OCI-LY7 (cell line): ENCODE measurements at regions not wholly inside any gene's neighbourhood (a gene's known extent, or its start where the extent isn't known, plus 50 kb on each side); places are given as distances from the start of the nearest gene placed in this dataset.

Experiments used
- BruUV-seq: library from RNA; stranded (reverse); fragments of 400-500 nt; replicated peaks from 2 replicates; lab custom pipeline; 2021; lab: Mats Ljungman, UMichigan
- CTCF ChIA-PET: fragments of 300-600 bp; sonication (Branson Sonifier 250); formaldehyde crosslinking; loops from one replicate; lab custom pipeline; 2022; ENCODE audit warnings: antibody characterized with exemption; ENCODE audit not compliant: unreplicated experiment; lab: Charles Lee
- POLR2A ChIA-PET: fragments of 300-600 bp; sonication (Branson Sonifier 250); formaldehyde crosslinking; loops from one replicate; lab custom pipeline; 2022; ENCODE audit warnings: antibody characterized with exemption; lab: Charles Lee
- DNase-seq: peaks from one replicate; pipeline ENCODE4 v3.0.0-alpha.2; 2015; ENCODE audit warnings: low spot score
- H2AFZ ChIP-seq: fragments of 200-600 bp; sonication (generic), shearing (Covaris generic); 2 replicates; pipeline ENCODE4 v1.6.1; 2014; ENCODE audit warnings: mild to moderate bottlenecking, antibody characterized with exemption, low read length, moderate library complexity
- H3K27ac ChIP-seq: fragments of 200-600 bp; sonication (generic); 2 replicates; pipeline ENCODE4 v1.5.1; 2014; ENCODE audit warnings: mixed run types, low read depth, mild to moderate bottlenecking, moderate library complexity, low read length, inconsistent platforms; ENCODE audit not compliant: poor library complexity, severe bottlenecking
- H3K36me3 ChIP-seq: fragments of 200-600 bp; sonication (generic); 2 replicates; pipeline ENCODE4 v1.6.1; 2014; ENCODE audit warnings: mild to moderate bottlenecking, antibody characterized with exemption, low read length, moderate library complexity, mixed read lengths; ENCODE audit not compliant: insufficient read depth
- H3K4me1 ChIP-seq: fragments of 200-600 bp; sonication (generic); 2 replicates; pipeline ENCODE4 v1.5.1; 2014; ENCODE audit warnings: mild to moderate bottlenecking, low read length; ENCODE audit not compliant: insufficient read depth, poor library complexity, severe bottlenecking
- H3K4me2 ChIP-seq: fragments of 200-600 bp; sonication (generic); 2 replicates; pipeline ENCODE4 v1.6.1; 2014; ENCODE audit warnings: mild to moderate bottlenecking, low read length
- H3K4me3 ChIP-seq: fragments of 200-600 bp; sonication (generic); 2 replicates; pipeline ENCODE4 v1.5.1; 2014; ENCODE audit warnings: mild to moderate bottlenecking, low read depth, low read length; ENCODE audit not compliant: poor library complexity, severe bottlenecking
- H3K79me2 ChIP-seq: fragments of 200-600 bp; sonication (generic); 2 replicates; pipeline ENCODE4 v1.6.1; 2016; ENCODE audit warnings: low read depth, mild to moderate bottlenecking, low read length, moderate library complexity, mixed read lengths; ENCODE audit not compliant: insufficient read depth
- H3K9me2 ChIP-seq: fragments of 200-600 bp; sonication (generic); 2 replicates; pipeline ENCODE4 v1.6.1; 2016; ENCODE audit warnings: mild to moderate bottlenecking, low read length, mixed read lengths; ENCODE audit not compliant: insufficient read depth
- H3K9me3 ChIP-seq: fragments of 200-600 bp; sonication (generic); 2 replicates; pipeline ENCODE4 v1.6.1; 2014; ENCODE audit warnings: mild to moderate bottlenecking, mixed run types, low read length, mixed read lengths
- H4K20me1 ChIP-seq: fragments of 200-600 bp; sonication (generic); 2 replicates; pipeline ENCODE4 v1.6.1; 2014; ENCODE audit warnings: mild to moderate bottlenecking, antibody characterized with exemption, low read length, moderate library complexity, mixed read lengths; ENCODE audit not compliant: insufficient read depth
- EZH2phosphoT487 ChIP-seq: fragments of 200-600 bp; sonication (generic); IDR thresholded peaks from 2 replicates; pipeline ENCODE4 v1.6.1; 2018; ENCODE audit warnings: low read depth, borderline replicate concordance, mild to moderate bottlenecking, mixed run types, antibody characterized with exemption, low read length, moderate library complexity, mixed read lengths
- intact Hi-C: fragments of 100-400 bp; cut with micrococcal nuclease; formaldehyde crosslinking; loops from one replicate; pipeline ENCODE4 v1.10.0; 2022; ENCODE audit not compliant: unreplicated experiment
- TF ChIP-seq, protein P1 (sequence below): fragments of 200-600 bp; sonication (generic); conservative IDR thresholded peaks from 2 replicates; pipeline ENCODE4 v1.5.1; 2014; ENCODE audit warnings: mild to moderate bottlenecking, antibody characterized with exemption, low read length, moderate library complexity, mixed read lengths

- no peaks in the 10 kb centered on the region for H3K4me1 ChIP-seq
- H3K4me3 ChIP-seq = no peak overlapping the region
- intact Hi-C loops = no loop called here
- no peaks in the 10 kb centered on the region for H3K9me2 ChIP-seq
- H4K20me1 ChIP-seq = no peaks in the 10 kb centered on the region
- H3K9me3 ChIP-seq = no peaks in the 10 kb centered on the region
- no peak overlapping the region for H3K27ac ChIP-seq
- H2AFZ ChIP-seq = no peak overlapping the region
- POLR2A ChIA-PET = no interaction called here
- no peaks in the 10 kb centered on the region for H3K36me3 ChIP-seq
- TF ChIP-seq, protein P1, sequence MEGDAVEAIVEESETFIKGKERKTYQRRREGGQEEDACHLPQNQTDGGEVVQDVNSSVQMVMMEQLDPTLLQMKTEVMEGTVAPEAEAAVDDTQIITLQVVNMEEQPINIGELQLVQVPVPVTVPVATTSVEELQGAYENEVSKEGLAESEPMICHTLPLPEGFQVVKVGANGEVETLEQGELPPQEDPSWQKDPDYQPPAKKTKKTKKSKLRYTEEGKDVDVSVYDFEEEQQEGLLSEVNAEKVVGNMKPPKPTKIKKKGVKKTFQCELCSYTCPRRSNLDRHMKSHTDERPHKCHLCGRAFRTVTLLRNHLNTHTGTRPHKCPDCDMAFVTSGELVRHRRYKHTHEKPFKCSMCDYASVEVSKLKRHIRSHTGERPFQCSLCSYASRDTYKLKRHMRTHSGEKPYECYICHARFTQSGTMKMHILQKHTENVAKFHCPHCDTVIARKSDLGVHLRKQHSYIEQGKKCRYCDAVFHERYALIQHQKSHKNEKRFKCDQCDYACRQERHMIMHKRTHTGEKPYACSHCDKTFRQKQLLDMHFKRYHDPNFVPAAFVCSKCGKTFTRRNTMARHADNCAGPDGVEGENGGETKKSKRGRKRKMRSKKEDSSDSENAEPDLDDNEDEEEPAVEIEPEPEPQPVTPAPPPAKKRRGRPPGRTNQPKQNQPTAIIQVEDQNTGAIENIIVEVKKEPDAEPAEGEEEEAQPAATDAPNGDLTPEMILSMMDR = no peak
- TF ChIP-seq EZH2phosphoT487 = no peak
- no peak for DNase-seq
- BruUV-seq = no TSS peak
- no peak overlapping the region for H3K4me2 ChIP-seq
- no peaks in the 10 kb centered on the region for H3K79me2 ChIP-seq
- CTCF ChIA-PET = no interaction called here
Measured at GRCh38 chr15:35299059-35299735, 214.1 kb upstream of the NANOGP8 start.

DNA sequence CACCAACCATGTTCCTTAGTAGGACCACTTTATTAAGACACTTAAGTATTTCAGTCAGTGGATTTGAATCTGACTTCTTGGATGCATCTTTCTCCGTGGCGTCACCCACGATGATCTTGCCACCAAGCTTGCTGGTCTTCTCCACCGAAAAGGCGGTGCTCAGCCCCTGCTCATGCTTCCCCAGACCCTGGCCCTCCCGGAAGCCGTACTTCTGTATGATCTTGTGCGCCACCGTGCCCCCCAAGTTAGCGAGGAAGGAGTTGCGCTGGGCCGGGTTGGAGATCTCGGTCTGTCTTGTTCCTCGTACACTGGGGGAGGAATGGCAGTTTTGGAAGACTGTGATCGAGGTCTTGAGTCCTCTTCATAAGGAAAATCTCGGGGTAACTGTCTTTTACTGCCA lies 213.4 kb upstream of the NANOGP8 start:
- ChIA-PET CTCF (no interaction called here), POLR2A (no interaction called here)
- H3K9me3 ChIP-seq = no peaks in the 10 kb centered on the region
- H4K20me1 ChIP-seq = no peaks in the 10 kb centered on the region
- no peak overlapping the region for H2AFZ ChIP-seq
- no peak overlapping the region for H3K4me3 ChIP-seq
- DNase-seq = no peak
- no peaks in the 10 kb centered on the region for H3K36me3 ChIP-seq
- no TSS peak for BruUV-seq
- no peaks in the 10 kb centered on the region for H3K4me1 ChIP-seq
- H3K79me2 ChIP-seq = no peaks in the 10 kb centered on the region
- intact Hi-C loops = no loop called here
- no peak for TF ChIP-seq EZH2phosphoT487
- H3K4me2 ChIP-seq = no peak overlapping the region
- no peaks in the 10 kb centered on the region for H3K9me2 ChIP-seq
- H3K27ac ChIP-seq = no peak overlapping the region

GRCh38 chr15:35293353-35294130 lies 208.4 kb upstream of the NANOGP8 start:
- H3K4me1 ChIP-seq = no peaks in the 10 kb centered on the region
- no peak overlapping the region for H3K4me3 ChIP-seq
- no peaks in the 10 kb centered on the region for H3K9me2 ChIP-seq
- intact Hi-C loops = loop anchor here (5.0 kb wide), 1 partner anchor 149 kb away; no protein-coding TSS in a partner anchor
- H3K4me2 ChIP-seq = no peak overlapping the region
- no peaks in the 10 kb centered on the region for H4K20me1 ChIP-seq
- no peaks in the 10 kb centered on the region for H3K79me2 ChIP-seq
- H3K36me3 ChIP-seq = no peaks in the 10 kb centered on the region
- H2AFZ ChIP-seq = no peak overlapping the region
- H3K9me3 ChIP-seq = no peaks in the 10 kb centered on the region
- DNase-seq = no peak
- BruUV-seq = no TSS peak
- CTCF ChIA-PET = no interaction called here
- POLR2A ChIA-PET = no interaction called here
- no peak for TF ChIP-seq EZH2phosphoT487
- TF ChIP-seq, protein P1 = no peak
- H3K27ac ChIP-seq = no peak overlapping the region
